ENCODE measurements at regions not wholly inside any gene's neighbourhood (a gene's known extent, or its start where the extent isn't known, plus 50 kb on each side); places are given as distances from the start of the nearest gene placed in this dataset.

- no peak for DNase-seq
- no peaks in the 10 kb centered on the region for H3F3A ChIP-seq (ENCODE audit: insufficient read depth, low read depth)
- no peaks in the 10 kb centered on the region for H3K79me2 ChIP-seq (ENCODE audit: low read depth)
- no peaks in the 10 kb centered on the region for H3K27me3 ChIP-seq (ENCODE audit: insufficient read depth, low read depth)
- intact Hi-C loops (cut with micrococcal nuclease; ENCODE audit: unreplicated experiment) = no loop called here
- H3K4me2 ChIP-seq = no peak overlapping the region
- TF ChIP-seq EZH2 (IDR thresholded peaks at IDR 0.05; ENCODE audit: low read depth) (no peak), CTCF (conservative IDR thresholded peaks at IDR 0.05) (no peak)
- H2AFZ ChIP-seq = no peak overlapping the region
- no peaks in the 10 kb centered on the region for H4K20me1 ChIP-seq (ENCODE audit: insufficient read depth)
- ChIA-PET POLR2A (ENCODE audit: unreplicated experiment) (no interaction called here), CTCF (no interaction called here)
- no peaks in the 10 kb centered on the region for H3K9me3 ChIP-seq (ENCODE audit: insufficient read depth, low read depth)
- no peaks in the 10 kb centered on the region for H3K4me1 ChIP-seq (replicated peaks; ENCODE audit: insufficient read depth)
- H3K9me2 ChIP-seq (ENCODE audit: insufficient read depth) = no peaks in the 10 kb centered on the region
- no peaks in the 10 kb centered on the region for H3K36me3 ChIP-seq (ENCODE audit: low read depth)
- no TSS peak for BruUV-seq (replicated peaks)
- no peak overlapping the region for H3K4me3 ChIP-seq
- H3K27ac ChIP-seq = no peak overlapping the region
These were observed 101.7 kb downstream of the DCK start for GRCh38 chr4:71095141-71095540.

- Histone ChIP-seq H3F3A (ENCODE audit: insufficient read depth, low read depth) (no peaks in the 10 kb centered on the region), H3K36me3 (ENCODE audit: low read depth) (no peaks in the 10 kb centered on the region), H3K27me3 (ENCODE audit: insufficient read depth, low read depth) (no peaks in the 10 kb centered on the region), H3K9me3 (ENCODE audit: insufficient read depth, low read depth) (no peaks in the 10 kb centered on the region), H3K27ac (no peak overlapping the region), H2AFZ (no peak overlapping the region), H4K20me1 (ENCODE audit: insufficient read depth) (no peaks in the 10 kb centered on the region), H3K79me2 (ENCODE audit: low read depth) (no peaks in the 10 kb centered on the region), H3K9me2 (ENCODE audit: insufficient read depth) (no peaks in the 10 kb centered on the region), H3K4me2 (no peak overlapping the region), H3K4me3 (no peak overlapping the region), H3K4me1 (replicated peaks; ENCODE audit: insufficient read depth) (no peaks in the 10 kb centered on the region)
- no TSS peak for BruUV-seq (replicated peaks)
- ChIA-PET POLR2A (ENCODE audit: unreplicated experiment) (no interaction called here), CTCF (no interaction called here)
- no peak for DNase-seq
- intact Hi-C loops (cut with micrococcal nuclease; ENCODE audit: unreplicated experiment) = no loop called here
- no peak for TF ChIP-seq CTCF (conservative IDR thresholded peaks at IDR 0.05)
- TF ChIP-seq EZH2 (IDR thresholded peaks at IDR 0.05; ENCODE audit: low read depth) = no peak
These were observed 102.1 kb downstream of the DCK start for GRCh38 chr4:71095545-71095944.

GRCh38 chr4:71107726-71108125, 114.3 kb downstream of the DCK start:
- no peak overlapping the region for H3K4me3 ChIP-seq
- H3K9me2 ChIP-seq (ENCODE audit: insufficient read depth) = no peaks in the 10 kb centered on the region
- H3K27ac ChIP-seq = no peak overlapping the region
- H3K79me2 ChIP-seq (ENCODE audit: low read depth) = no peaks in the 10 kb centered on the region
- ChIA-PET CTCF (no interaction called here), POLR2A (ENCODE audit: unreplicated experiment) (no interaction called here)
- no peaks in the 10 kb centered on the region for H3K27me3 ChIP-seq (ENCODE audit: insufficient read depth, low read depth)
- no peaks in the 10 kb centered on the region for H3F3A ChIP-seq (ENCODE audit: insufficient read depth, low read depth)
- no TSS peak for BruUV-seq (replicated peaks)
- H3K4me2 ChIP-seq = no peak overlapping the region
- intact Hi-C loops (cut with micrococcal nuclease; ENCODE audit: unreplicated experiment) = no loop called here
- no peaks in the 10 kb centered on the region for H3K9me3 ChIP-seq (ENCODE audit: insufficient read depth, low read depth)
- TF ChIP-seq EZH2 (IDR thresholded peaks at IDR 0.05; ENCODE audit: low read depth) (no peak), CTCF (conservative IDR thresholded peaks at IDR 0.05) (no peak)
- H3K36me3 ChIP-seq (ENCODE audit: low read depth) = no peaks in the 10 kb centered on the region
- no peak overlapping the region for H2AFZ ChIP-seq
- H3K4me1 ChIP-seq (replicated peaks; ENCODE audit: insufficient read depth) = no peaks in the 10 kb centered on the region
- DNase-seq = no peak
- H4K20me1 ChIP-seq (ENCODE audit: insufficient read depth) = no peaks in the 10 kb centered on the region

Data from PC-9 (cell line).